Uterus (tissue), 3 donors: ENCODE measurements at regions not wholly inside any gene's neighbourhood (a gene's known extent, or its start where the extent isn't known, plus 50 kb on each side); places are given as distances from the start of the nearest gene placed in this dataset.
"Not testable (repeated sequence)": the region's sequence is repeated elsewhere in the genome, so short reads cannot be mapped to it uniquely, and the experiment has no call there.

ENCODE experiments used
- DNase-seq, 2 donors: peaks; one replicate each; pipeline ENCODE4 v3.0.0-alpha.2; 2019 to 2020
- H3K27ac ChIP-seq, 2 donors: fragments of 200-600 bp; sonication (generic); 1 replicate in 1 of 2; 2 replicates in 1 of 2; pipeline ENCODE4 v1.5.1; 2016 to 2018
- H3K27me3 ChIP-seq, 2 donors: fragments of 200-600 bp; sonication (generic); one replicate each; pipeline ENCODE4 v1.5.1; 2018 to 2019; ENCODE audit warnings: control low read depth in 1 of 2
- H3K36me3 ChIP-seq, 2 donors: fragments of 200-600 bp; sonication (generic); one replicate each; pipeline ENCODE4 v1.5.1; 2019; ENCODE audit warnings: control low read depth in 1 of 2
- H3K4me1 ChIP-seq, 2 donors: fragments of 200-600 bp; sonication (generic); one replicate each; pipeline ENCODE4 v1.5.1; 2018 to 2019; ENCODE audit warnings: control low read depth in 1 of 2
- H3K4me3 ChIP-seq, 2 donors: fragments of 200-600 bp; sonication (generic); 1 replicate in 1 of 2; 2 replicates in 1 of 2; pipeline ENCODE4 v1.5.1; 2018 to 2019; ENCODE audit warnings: mild to moderate bottlenecking in 1 of 2
- H3K9me3 ChIP-seq, 2 donors: fragments of 200-600 bp; sonication (generic); one replicate each; pipeline ENCODE4 v1.5.1; 2019; ENCODE audit warnings: control low read depth in 1 of 2
- POLR2A ChIP-seq, 2 donors: fragments of 450-650 bp; IDR thresholded peaks; one replicate each; pipeline ENCODE4 v1.6.1; 2016; ENCODE audit warnings: antibody characterized with exemption in 2 of 2, mild to moderate bottlenecking in 1 of 2, moderate library complexity in 1 of 2
- intact Hi-C: fragments of 100-400 bp; cut with DNase I; formaldehyde crosslinking; loops from one replicate; pipeline ENCODE4 v1.15.1; 2023; ENCODE audit warnings: low total_unique reads
- TF ChIP-seq, protein P1 (sequence below), 4 experiments: fragments of 200-600 bp in 2 of 4; fragments of 450-650 bp in 2 of 4; sonication (generic) in 2 of 4; IDR thresholded peaks; one replicate each; pipeline ENCODE4 v1.5.1; 2016 to 2019; ENCODE audit warnings: antibody characterized with exemption in 4 of 4, mild to moderate bottlenecking in 2 of 4, moderate library complexity in 1 of 4
- donor health status: DM: yes; HTN: yes; CAD: no.

DNA sequence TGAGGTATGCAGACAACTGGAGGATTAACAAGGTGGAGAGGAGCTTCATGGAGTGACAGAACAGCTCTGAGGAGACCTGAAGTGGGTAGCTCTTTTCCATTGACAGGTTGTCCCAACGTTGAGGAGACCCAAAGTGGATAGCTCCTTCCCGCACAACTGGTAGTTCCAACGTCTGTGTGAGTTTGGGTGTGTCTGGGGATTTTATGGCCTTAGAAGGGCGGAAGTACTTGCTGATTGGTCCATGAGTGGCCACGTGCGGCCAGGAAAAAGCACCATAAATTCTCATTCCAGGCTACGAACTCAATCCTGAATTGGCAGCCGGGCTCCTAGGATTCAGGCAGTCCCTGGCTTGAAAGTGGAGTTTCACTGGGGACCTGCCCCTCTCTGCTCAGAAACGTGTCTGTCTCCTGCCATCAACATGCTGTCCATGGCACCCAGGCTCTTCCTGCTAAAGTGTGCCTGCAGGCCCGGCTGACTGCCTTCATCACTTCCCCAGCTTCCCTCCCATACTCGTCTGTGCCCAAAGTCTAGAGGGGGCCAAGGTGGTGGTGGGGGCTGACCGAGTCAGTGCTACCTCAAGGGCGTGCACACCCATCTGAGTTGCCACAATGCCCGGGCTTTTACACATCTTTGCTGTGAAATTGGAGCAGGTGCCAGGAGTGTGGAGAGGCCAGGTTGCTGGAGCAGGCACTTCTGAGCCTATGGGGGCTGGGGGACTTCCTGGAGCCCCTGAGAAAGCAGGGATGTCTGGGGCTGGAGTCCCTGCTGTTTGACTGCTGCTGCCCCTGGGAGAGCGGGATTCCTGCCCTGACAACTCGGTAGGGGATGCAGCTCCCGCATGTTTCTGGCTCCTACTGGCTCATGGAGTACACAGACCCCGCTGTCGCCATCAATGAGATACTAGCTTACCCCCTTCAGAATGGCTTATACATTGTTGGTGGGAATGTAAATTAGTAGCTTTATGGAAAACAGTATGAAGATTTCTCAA, 2034.6 kb upstream of the ACO1 start:
- intact Hi-C loops = no loop called here
- H3K9me3 ChIP-seq = no peaks in the 10 kb centered on the region
- H3K36me3 ChIP-seq = no peaks in the 10 kb centered on the region
- no peaks in the 10 kb centered on the region for H3K4me1 ChIP-seq
- H3K4me3 ChIP-seq = no peak overlapping the region
- no peaks in the 10 kb centered on the region for H3K27me3 ChIP-seq
- TF ChIP-seq POLR2A (IDR thresholded peaks at IDR 0.05) = no peak
- TF ChIP-seq, protein P1, sequence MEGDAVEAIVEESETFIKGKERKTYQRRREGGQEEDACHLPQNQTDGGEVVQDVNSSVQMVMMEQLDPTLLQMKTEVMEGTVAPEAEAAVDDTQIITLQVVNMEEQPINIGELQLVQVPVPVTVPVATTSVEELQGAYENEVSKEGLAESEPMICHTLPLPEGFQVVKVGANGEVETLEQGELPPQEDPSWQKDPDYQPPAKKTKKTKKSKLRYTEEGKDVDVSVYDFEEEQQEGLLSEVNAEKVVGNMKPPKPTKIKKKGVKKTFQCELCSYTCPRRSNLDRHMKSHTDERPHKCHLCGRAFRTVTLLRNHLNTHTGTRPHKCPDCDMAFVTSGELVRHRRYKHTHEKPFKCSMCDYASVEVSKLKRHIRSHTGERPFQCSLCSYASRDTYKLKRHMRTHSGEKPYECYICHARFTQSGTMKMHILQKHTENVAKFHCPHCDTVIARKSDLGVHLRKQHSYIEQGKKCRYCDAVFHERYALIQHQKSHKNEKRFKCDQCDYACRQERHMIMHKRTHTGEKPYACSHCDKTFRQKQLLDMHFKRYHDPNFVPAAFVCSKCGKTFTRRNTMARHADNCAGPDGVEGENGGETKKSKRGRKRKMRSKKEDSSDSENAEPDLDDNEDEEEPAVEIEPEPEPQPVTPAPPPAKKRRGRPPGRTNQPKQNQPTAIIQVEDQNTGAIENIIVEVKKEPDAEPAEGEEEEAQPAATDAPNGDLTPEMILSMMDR (IDR thresholded peaks at IDR 0.05) = no peak
- no peak overlapping the region for H3K27ac ChIP-seq
- no peak for DNase-seq

DNA sequence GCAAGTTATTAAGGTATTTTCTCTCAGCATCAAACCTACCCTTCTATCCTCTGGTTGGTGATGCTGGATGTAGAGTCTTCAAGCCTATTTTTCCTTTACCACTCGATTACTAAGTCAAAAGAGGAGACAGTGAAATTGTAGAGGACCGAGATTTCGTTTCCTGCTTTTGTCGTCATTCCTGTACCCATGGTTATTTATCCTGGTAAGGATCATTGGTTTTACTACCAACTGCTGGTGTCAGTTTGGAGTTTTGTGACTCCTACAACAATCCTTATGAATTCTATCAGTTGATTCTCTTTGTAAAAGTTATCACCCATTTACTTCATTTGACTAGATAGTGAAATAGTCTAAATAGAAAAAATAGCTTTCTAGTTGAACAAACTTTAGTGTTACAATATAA, 2028.2 kb upstream of the ACO1 start:
- no peak for DNase-seq
- Histone ChIP-seq H3K27ac (no peak overlapping the region), H3K4me3 (no peak overlapping the region), H3K27me3 (no peaks in the 10 kb centered on the region), H3K36me3 (no peaks in the 10 kb centered on the region), H3K9me3 (no peaks in the 10 kb centered on the region), H3K4me1 (no peaks in the 10 kb centered on the region)
- TF ChIP-seq, protein P1 (IDR thresholded peaks at IDR 0.05) = no peak
- TF ChIP-seq POLR2A (IDR thresholded peaks at IDR 0.05) = no peak
- intact Hi-C loops = no loop called here

DNA sequence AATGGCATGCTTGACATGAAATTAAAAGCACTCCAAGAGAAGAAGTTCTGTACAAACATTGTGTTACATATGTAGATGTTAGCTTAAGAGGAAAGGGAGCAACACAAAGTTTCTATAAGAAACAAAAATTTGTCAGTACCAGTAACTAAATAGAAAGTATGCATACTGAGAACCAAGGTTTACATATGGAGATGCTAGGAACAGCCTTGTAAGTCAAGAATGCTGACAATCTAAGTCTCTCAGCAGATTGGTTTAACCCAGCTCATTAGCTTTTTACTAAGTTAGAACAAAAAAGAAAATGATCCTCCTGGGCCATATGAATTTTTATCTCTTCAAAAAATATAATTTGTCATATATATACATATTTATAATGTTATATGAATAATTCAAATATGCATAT, 2022.1 kb upstream of the ACO1 start:
- no peaks in the 10 kb centered on the region for H3K9me3 ChIP-seq
- no peak for DNase-seq
- TF ChIP-seq, protein P1 (IDR thresholded peaks at IDR 0.05) = no peak
- no peak for TF ChIP-seq POLR2A (IDR thresholded peaks at IDR 0.05)
- no peaks in the 10 kb centered on the region for H3K27me3 ChIP-seq
- no peak overlapping the region for H3K27ac ChIP-seq
- no peaks in the 10 kb centered on the region for H3K36me3 ChIP-seq
- H3K4me1 ChIP-seq = no peaks in the 10 kb centered on the region
- intact Hi-C loops = no loop called here
- no peak overlapping the region for H3K4me3 ChIP-seq

DNA sequence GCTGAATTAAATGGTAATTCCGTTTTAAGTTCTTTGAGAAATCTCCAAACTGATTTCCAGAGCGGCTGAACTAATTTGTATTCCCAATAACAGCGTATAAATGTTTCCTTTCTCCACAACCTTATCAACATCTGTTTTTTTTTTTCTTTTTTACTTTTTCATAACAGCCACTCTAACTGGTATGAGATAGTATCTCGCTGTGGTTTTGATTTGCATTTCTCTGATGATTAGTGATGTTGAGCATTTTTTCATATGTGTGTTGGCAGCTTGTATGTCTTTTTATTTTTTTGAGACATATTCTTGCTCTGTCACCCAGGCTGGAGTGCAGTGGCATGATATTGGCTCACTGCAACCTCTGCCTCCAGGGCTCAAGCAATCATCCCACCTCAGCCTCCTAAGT, 2018.3 kb upstream of the ACO1 start:
- H3K4me3 ChIP-seq, intact Hi-C loops, DNase-seq, H3K9me3 ChIP-seq, H3K36me3 ChIP-seq, H3K4me1 ChIP-seq, H3K27me3 ChIP-seq, H3K27ac ChIP-seq: not testable (repeated sequence)

DNA sequence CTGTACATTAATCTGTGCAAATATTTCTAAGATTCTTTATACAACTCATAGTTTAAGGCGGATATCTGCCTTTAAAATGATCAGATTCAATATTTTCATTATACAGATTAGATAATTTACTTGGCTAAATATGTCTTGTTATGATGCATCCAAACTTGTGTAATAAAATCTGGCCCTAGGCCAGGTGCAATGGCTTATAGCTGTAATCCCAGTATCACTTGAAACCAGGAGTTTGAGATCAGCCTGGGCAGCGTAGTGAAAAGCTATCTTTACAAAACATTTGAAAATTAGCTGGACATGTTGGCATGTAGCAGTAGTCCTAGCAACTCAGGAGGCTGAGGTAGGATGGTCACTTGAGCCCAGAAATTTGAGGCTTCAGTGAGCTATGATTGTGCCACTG, 2002.2 kb upstream of the ACO1 start:
- no peaks in the 10 kb centered on the region for H3K27me3 ChIP-seq
- no peak for DNase-seq
- H3K4me1 ChIP-seq = no peaks in the 10 kb centered on the region
- TF ChIP-seq POLR2A (IDR thresholded peaks at IDR 0.05) = no peak
- TF ChIP-seq, protein P1 (IDR thresholded peaks at IDR 0.05) = no peak
- no peak overlapping the region for H3K27ac ChIP-seq
- H3K36me3 ChIP-seq = no peaks in the 10 kb centered on the region
- intact Hi-C loops = no loop called here
- peaks cover 0 to 2% of the 10 kb centered on the region in 2 donors for H3K9me3 ChIP-seq
- no peak overlapping the region for H3K4me3 ChIP-seq
